HL-60/S4 treated with retinoic acid at 250 ng/mL for 4 days and 3 days (cell line): ENCODE measurements at regions not wholly inside any gene's neighbourhood (a gene's known extent, or its start where the extent isn't known, plus 50 kb on each side); places are given as distances from the start of the nearest gene placed in this dataset.
"Not testable (repeated sequence)": the region's sequence is repeated elsewhere in the genome, so short reads cannot be mapped to it uniquely, and the experiment has no call there.

ENCODE experiments used
- in situ Hi-C: fragments of 300-500 bp; cut with MboI; formaldehyde crosslinking; loops from 2 replicates; pipeline ENCODE4 v1.7.0; 2022; ENCODE audit warnings: low sequenced_read_pairs

GRCh38 chr9:33690143-33690933 is 105.0 kb upstream of the PRSS3 start:
- in situ Hi-C loops = no loop called here

- in situ Hi-C loops = no loop called here
Measured at GRCh38 chr9:33695299-33695698, 100.1 kb upstream of the PRSS3 start.

GRCh38 chr9:33695856-33696255 is 99.5 kb upstream of the PRSS3 start:
- in situ Hi-C loops = no loop called here

GRCh38 chr9:33697171-33697570 is 98.2 kb upstream of the PRSS3 start:
- in situ Hi-C loops = no loop called here

GRCh38 chr9:33698267-33698666 is 97.1 kb upstream of the PRSS3 start:
- in situ Hi-C loops = no loop called here

GRCh38 chr9:33700940-33701339 is 94.4 kb upstream of the PRSS3 start:
- in situ Hi-C loops = not testable (repeated sequence)

- in situ Hi-C loops = no loop called here
Measured at GRCh38 chr9:33703430-33704102, 91.8 kb upstream of the PRSS3 start.

- in situ Hi-C loops = not testable (repeated sequence)
Measured at GRCh38 chr9:33705440-33705839, 89.9 kb upstream of the PRSS3 start.

- in situ Hi-C loops = no loop called here
Measured at GRCh38 chr9:33708441-33708840, 86.9 kb upstream of the PRSS3 start.

GRCh38 chr9:33709269-33709668 is 86.1 kb upstream of the PRSS3 start:
- in situ Hi-C loops = no loop called here

GRCh38 chr9:33711418-33711817 is 83.9 kb upstream of the PRSS3 start:
- in situ Hi-C loops = not testable (repeated sequence)

GRCh38 chr9:33714989-33715388 is 80.4 kb upstream of the PRSS3 start:
- in situ Hi-C loops = no loop called here

GRCh38 chr9:33718987-33719386 is 76.4 kb upstream of the PRSS3 start:
- in situ Hi-C loops = no loop called here

- in situ Hi-C loops = loop anchor here (10.0 kb wide), 1 partner anchor 95 kb away; no protein-coding TSS in a partner anchor
Measured at GRCh38 chr9:33719581-33720374, 75.6 kb upstream of the PRSS3 start.

GRCh38 chr9:33721674-33722358 is 73.5 kb upstream of the PRSS3 start:
- in situ Hi-C loops = loop anchor here (10.0 kb wide), 1 partner anchor 97 kb away; no protein-coding TSS in a partner anchor

GRCh38 chr9:33722359-33722675 is 73.0 kb upstream of the PRSS3 start:
- in situ Hi-C loops = loop anchor here (10.0 kb wide), 1 partner anchor 98 kb away; no protein-coding TSS in a partner anchor

GRCh38 chr9:33728613-33729012 is 66.7 kb upstream of the PRSS3 start:
- in situ Hi-C loops = loop anchor here (10.0 kb wide), 1 partner anchor 104 kb away; no protein-coding TSS in a partner anchor

GRCh38 chr9:33731142-33731541 is 64.2 kb upstream of the PRSS3 start:
- in situ Hi-C loops = no loop called here

- in situ Hi-C loops = no loop called here
Measured at GRCh38 chr9:33731625-33732024, 63.7 kb upstream of the PRSS3 start.

- in situ Hi-C loops = not testable (repeated sequence)
Measured at GRCh38 chr9:33734247-33734940, 61.0 kb upstream of the PRSS3 start.
